GM06990 (cell line): ENCODE measurements at regions not wholly inside any gene's neighbourhood (a gene's known extent, or its start where the extent isn't known, plus 50 kb on each side); places are given as distances from the start of the nearest gene placed in this dataset.
A peak's percentile ranks its signal among the peaks of the same experiment; 100 is the strongest.

ENCODE experiments used
- DNase-seq: peaks from one replicate; pipeline ENCODE4 v3.0.0-alpha.2; 2011; ENCODE audit not compliant: insufficient read length; ENCODE audit errors: extremely low read depth
- H3K27me3 ChIP-seq: replicated peaks from 2 replicates; pipeline ENCODE4 v1.6.0; 2011; ENCODE audit warnings: low read length; ENCODE audit not compliant: control insufficient read depth, insufficient read depth
- H3K36me3 ChIP-seq: 2 replicates; pipeline ENCODE4 v1.5.1; 2011; ENCODE audit warnings: low read length; ENCODE audit not compliant: control insufficient read depth, insufficient read depth
- H3K4me3 ChIP-seq: replicated peaks from 2 replicates; pipeline ENCODE4 v1.5.1; 2011; ENCODE audit warnings: low read depth, mild to moderate bottlenecking, control low read depth, low read length
- CTCF ChIP-seq: IDR thresholded peaks from 2 replicates; pipeline ENCODE4 v1.5.1; 2011; ENCODE audit warnings: low read length, control low read depth, mild to moderate bottlenecking, inconsistent platforms; ENCODE audit not compliant: insufficient read depth, poor library complexity, severe bottlenecking

GRCh38 chr13:77437267-77437666 lies 98.2 kb upstream of the SCEL start:
- H3K4me3 ChIP-seq, result no peak overlapping the region
- no peak for TF ChIP-seq CTCF
- H3K27me3 ChIP-seq, result no peaks in the 10 kb centered on the region
- no peak for DNase-seq
- no peaks in the 10 kb centered on the region for H3K36me3 ChIP-seq

GRCh38 chr13:77434289-77434688 lies 101.2 kb upstream of the SCEL start:
- H3K27me3 ChIP-seq, result no peaks in the 10 kb centered on the region
- no peaks in the 10 kb centered on the region for H3K36me3 ChIP-seq
- no peak for DNase-seq
- no peak for TF ChIP-seq CTCF
- no peak overlapping the region for H3K4me3 ChIP-seq

GRCh38 chr13:77431449-77431848 lies 104.1 kb upstream of the SCEL start:
- H3K36me3 ChIP-seq, result no peaks in the 10 kb centered on the region
- peak overlapping the region; percentile 47 for H3K4me3 ChIP-seq
- no peaks in the 10 kb centered on the region for H3K27me3 ChIP-seq
- no peak for TF ChIP-seq CTCF
- DNase-seq, result peak; percentile 50

DNA sequence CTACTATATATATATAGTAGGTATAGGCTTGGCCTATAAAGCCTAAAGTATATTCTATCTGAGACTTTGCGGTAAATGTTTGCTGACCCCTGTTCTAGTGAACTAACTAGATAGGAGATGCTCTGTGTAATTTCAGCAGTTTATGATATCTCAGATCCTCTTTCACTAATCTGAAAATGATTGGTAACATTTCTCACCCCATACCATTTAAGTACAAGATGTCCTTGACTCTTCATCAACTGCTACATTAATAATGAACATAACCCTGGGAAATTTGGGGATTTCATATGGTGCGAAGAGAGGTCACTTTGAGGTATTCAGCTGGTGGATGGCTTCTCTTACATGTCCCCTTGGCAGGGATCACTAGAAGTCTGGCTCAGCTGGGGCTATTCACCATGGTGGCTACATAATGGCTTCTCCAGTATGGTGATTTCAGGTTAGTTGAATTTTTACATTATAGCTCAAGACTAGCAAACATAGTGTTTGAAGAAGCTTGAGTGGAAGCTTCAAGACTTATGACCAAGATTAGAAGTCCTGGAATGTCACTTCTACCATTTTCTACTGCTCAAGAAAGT lies 103.6 kb upstream of the MYCBP2 start:
- no peaks in the 10 kb centered on the region for H3K27me3 ChIP-seq
- peak; percentile 68 for DNase-seq
- H3K4me3 ChIP-seq, result peak overlapping the region; percentile 47
- no peak for TF ChIP-seq CTCF
- no peaks in the 10 kb centered on the region for H3K36me3 ChIP-seq

- no peaks in the 10 kb centered on the region for H3K27me3 ChIP-seq
- no peaks in the 10 kb centered on the region for H3K36me3 ChIP-seq
- no peak for TF ChIP-seq CTCF
- peak; percentile 80 for DNase-seq
- H3K4me3 ChIP-seq, result peak overlapping the region; percentile 36
Observed at GRCh38 chr13:77429320-77430142, 102.6 kb upstream of the MYCBP2 start.
